ENCODE measurements at regions not wholly inside any gene's neighbourhood (a gene's known extent, or its start where the extent isn't known, plus 50 kb on each side); places are given as distances from the start of the nearest gene placed in this dataset.

DNA sequence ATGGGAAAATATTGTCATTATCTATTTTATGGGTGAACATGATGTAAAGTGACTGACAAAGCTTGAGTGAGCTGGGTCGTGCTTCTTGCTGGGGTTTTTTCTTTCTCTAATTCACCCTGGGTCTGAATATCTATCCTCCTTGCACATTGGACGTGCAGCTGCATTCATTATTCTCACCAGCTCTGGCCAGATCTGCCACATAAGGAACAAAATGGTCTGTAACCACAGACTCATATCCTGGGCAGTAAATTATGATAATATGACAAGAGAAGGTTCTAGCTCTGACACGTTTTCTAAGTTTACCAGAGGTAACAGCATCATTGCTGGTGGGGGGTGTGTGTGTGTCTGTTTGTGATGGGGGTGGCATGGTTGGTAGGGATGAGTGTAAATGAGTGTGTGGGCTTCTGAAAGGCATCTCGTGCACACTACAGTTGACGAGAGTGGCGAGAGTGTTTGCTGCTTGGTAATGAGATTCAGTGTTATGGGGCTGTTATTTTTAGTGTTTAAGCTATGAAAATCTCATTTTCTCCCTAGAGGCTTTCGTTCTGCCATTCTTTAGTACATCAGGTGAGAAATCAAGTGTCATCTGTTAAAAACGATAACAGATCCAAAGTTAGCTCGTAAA lies 418.4 kb downstream of the PDCD6IP start:
- TF ChIP-seq, protein P1, sequence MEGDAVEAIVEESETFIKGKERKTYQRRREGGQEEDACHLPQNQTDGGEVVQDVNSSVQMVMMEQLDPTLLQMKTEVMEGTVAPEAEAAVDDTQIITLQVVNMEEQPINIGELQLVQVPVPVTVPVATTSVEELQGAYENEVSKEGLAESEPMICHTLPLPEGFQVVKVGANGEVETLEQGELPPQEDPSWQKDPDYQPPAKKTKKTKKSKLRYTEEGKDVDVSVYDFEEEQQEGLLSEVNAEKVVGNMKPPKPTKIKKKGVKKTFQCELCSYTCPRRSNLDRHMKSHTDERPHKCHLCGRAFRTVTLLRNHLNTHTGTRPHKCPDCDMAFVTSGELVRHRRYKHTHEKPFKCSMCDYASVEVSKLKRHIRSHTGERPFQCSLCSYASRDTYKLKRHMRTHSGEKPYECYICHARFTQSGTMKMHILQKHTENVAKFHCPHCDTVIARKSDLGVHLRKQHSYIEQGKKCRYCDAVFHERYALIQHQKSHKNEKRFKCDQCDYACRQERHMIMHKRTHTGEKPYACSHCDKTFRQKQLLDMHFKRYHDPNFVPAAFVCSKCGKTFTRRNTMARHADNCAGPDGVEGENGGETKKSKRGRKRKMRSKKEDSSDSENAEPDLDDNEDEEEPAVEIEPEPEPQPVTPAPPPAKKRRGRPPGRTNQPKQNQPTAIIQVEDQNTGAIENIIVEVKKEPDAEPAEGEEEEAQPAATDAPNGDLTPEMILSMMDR (conservative IDR thresholded peaks at IDR 0.05) = no peak
- no peak for TF ChIP-seq ZFX (IDR thresholded peaks at IDR 0.05)
